ENCODE measurements at regions not wholly inside any gene's neighbourhood (a gene's known extent, or its start where the extent isn't known, plus 50 kb on each side); places are given as distances from the start of the nearest gene placed in this dataset.

DNA sequence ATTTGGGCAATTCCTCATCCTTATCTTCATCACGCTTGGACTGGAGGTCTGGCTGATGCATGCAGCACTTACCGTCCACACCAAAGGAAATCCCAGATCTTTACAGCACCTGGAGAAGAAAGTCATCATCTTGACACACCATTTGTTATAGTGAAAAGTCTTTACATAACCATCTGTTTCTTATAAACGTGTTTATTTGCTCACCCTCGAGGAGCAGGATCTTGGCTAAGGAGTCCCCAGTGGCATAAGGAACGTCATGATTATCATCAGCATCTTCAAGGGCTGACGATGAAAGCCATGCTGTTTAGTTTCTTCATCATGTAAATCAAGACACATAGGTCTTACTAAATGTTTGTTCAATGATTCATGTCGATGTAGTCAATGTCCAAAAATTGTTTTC, 248.8 kb upstream of the ELAC2 start:
- Mint-ChIP-seq H3K27me3 (ENCODE audit: low read depth, unreplicated experiment) (peaks cover 6% of the 10 kb centered on the region), H3K4me1 (ENCODE audit: low read depth, unreplicated experiment) (no peaks in the 10 kb centered on the region), H3K27ac (ENCODE audit: unreplicated experiment) (no peak overlapping the region), H3K36me3 (ENCODE audit: low read depth, unreplicated experiment) (peaks cover 2% of the 10 kb centered on the region), H3K9me3 (ENCODE audit: unreplicated experiment) (no peaks in the 10 kb centered on the region), H3K4me3 (ENCODE audit: unreplicated experiment) (no peak overlapping the region)
- Histone ChIP-seq H3K27ac (ENCODE audit: low read depth, low read length) (no peak overlapping the region), H3K4me1 (ENCODE audit: insufficient read depth, low read length) (no peaks in the 10 kb centered on the region), H3K27me3 (ENCODE audit: insufficient read depth, low read length) (no peaks in the 10 kb centered on the region), H3K4me2 (ENCODE audit: low read length) (no peak overlapping the region), H3K79me2 (ENCODE audit: insufficient read depth, low read length) (no peaks in the 10 kb centered on the region), H4K20me1 (ENCODE audit: insufficient read depth, low read length) (no peaks in the 10 kb centered on the region), H3K9ac (ENCODE audit: low read length) (no peak overlapping the region), H3K9me3 (ENCODE audit: insufficient read depth, low read depth, low read length) (no peaks in the 10 kb centered on the region), H3K4me3 (ENCODE audit: insufficient read depth, low read depth, low read length) (no peak overlapping the region), H2AFZ (ENCODE audit: low read depth, low read length) (no peak overlapping the region), H3K36me3 (ENCODE audit: insufficient read depth, low read length) (no peaks in the 10 kb centered on the region)
- no peak for TF ChIP-seq EZH2 (IDR thresholded peaks at IDR 0.05; ENCODE audit: insufficient read depth, low read length)
- TF ChIP-seq, protein P1, sequence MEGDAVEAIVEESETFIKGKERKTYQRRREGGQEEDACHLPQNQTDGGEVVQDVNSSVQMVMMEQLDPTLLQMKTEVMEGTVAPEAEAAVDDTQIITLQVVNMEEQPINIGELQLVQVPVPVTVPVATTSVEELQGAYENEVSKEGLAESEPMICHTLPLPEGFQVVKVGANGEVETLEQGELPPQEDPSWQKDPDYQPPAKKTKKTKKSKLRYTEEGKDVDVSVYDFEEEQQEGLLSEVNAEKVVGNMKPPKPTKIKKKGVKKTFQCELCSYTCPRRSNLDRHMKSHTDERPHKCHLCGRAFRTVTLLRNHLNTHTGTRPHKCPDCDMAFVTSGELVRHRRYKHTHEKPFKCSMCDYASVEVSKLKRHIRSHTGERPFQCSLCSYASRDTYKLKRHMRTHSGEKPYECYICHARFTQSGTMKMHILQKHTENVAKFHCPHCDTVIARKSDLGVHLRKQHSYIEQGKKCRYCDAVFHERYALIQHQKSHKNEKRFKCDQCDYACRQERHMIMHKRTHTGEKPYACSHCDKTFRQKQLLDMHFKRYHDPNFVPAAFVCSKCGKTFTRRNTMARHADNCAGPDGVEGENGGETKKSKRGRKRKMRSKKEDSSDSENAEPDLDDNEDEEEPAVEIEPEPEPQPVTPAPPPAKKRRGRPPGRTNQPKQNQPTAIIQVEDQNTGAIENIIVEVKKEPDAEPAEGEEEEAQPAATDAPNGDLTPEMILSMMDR (IDR thresholded peaks at IDR 0.05; ENCODE audit: insufficient read depth, low read depth, low read length), result no peak
- peak; percentile 63 for DNase-seq (ENCODE audit: low read depth)
- peak; percentile 34 for FAIRE-seq

DNA sequence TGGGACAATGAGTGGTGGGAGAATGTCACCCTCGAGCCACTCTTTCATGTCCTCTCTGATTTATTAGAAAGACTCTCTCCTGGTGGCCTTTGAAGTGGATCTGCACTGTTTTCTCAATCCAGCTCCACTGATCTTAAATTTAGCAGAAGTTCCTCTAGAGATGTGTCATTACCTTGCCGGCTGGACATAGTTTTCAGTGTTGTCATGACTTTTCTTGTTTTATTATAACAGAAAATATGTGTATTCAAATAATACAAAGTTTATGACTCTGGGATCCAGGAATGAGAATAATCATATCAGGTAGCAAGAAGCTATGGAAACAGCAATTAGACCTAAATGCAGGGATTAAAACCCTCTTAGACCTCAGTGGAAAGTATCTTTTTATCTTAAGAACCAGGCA, 247.5 kb upstream of the ELAC2 start:
- DNase-seq (ENCODE audit: low read depth), result no peak
- TF ChIP-seq EZH2 (IDR thresholded peaks at IDR 0.05; ENCODE audit: insufficient read depth, low read length), result no peak
- TF ChIP-seq, protein P1 (IDR thresholded peaks at IDR 0.05; ENCODE audit: insufficient read depth, low read depth, low read length), result no peak
- no peaks in the 10 kb centered on the region for H3K79me2 ChIP-seq (ENCODE audit: insufficient read depth, low read length)
- H3K4me1 Mint-ChIP-seq (ENCODE audit: low read depth, unreplicated experiment), result no peaks in the 10 kb centered on the region
- H3K27ac Mint-ChIP-seq (ENCODE audit: unreplicated experiment), result no peak overlapping the region
- no peak overlapping the region for H3K27ac ChIP-seq (ENCODE audit: low read depth, low read length)
- no peaks in the 10 kb centered on the region for H3K4me1 ChIP-seq (ENCODE audit: insufficient read depth, low read length)
- H3K27me3 Mint-ChIP-seq (ENCODE audit: low read depth, unreplicated experiment), result peaks cover 6% of the 10 kb centered on the region
- FAIRE-seq, result no peak
- peaks cover 2% of the 10 kb centered on the region for H3K36me3 Mint-ChIP-seq (ENCODE audit: low read depth, unreplicated experiment)
- no peaks in the 10 kb centered on the region for H3K27me3 ChIP-seq (ENCODE audit: insufficient read depth, low read length)
- H3K4me2 ChIP-seq (ENCODE audit: low read length), result no peak overlapping the region
- no peaks in the 10 kb centered on the region for H3K36me3 ChIP-seq (ENCODE audit: insufficient read depth, low read length)
- no peaks in the 10 kb centered on the region for H3K9me3 Mint-ChIP-seq (ENCODE audit: unreplicated experiment)
- H3K9ac ChIP-seq (ENCODE audit: low read length), result no peak overlapping the region
- H4K20me1 ChIP-seq (ENCODE audit: insufficient read depth, low read length), result no peaks in the 10 kb centered on the region
- no peak overlapping the region for H3K4me3 ChIP-seq (ENCODE audit: insufficient read depth, low read depth, low read length)
- H2AFZ ChIP-seq (ENCODE audit: low read depth, low read length), result no peak overlapping the region
- H3K9me3 ChIP-seq (ENCODE audit: insufficient read depth, low read depth, low read length), result no peaks in the 10 kb centered on the region
- H3K4me3 Mint-ChIP-seq (ENCODE audit: unreplicated experiment), result no peak overlapping the region

DNA sequence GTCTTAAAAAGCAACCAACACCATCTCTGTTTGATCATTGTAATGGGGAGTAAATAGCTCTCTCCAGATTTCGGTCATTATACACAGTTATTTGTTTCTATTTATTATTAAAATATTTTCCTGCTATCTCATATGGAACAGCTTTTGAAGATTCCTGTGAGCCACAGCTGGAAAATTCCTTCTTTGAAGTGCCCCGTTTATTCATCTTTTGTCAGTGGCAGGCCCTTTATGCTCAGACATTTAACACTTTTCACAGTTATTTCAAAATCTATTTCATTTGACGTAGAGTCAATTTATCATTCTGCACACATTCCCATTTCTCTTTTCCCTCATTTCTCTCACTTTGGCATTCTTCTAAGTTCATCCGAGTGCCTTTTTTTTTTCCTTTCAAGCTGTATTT, 245.9 kb upstream of the ELAC2 start:
- Histone ChIP-seq H3K4me2 (ENCODE audit: low read length) (no peak overlapping the region), H4K20me1 (ENCODE audit: insufficient read depth, low read length) (no peaks in the 10 kb centered on the region), H2AFZ (ENCODE audit: low read depth, low read length) (no peak overlapping the region), H3K4me3 (ENCODE audit: insufficient read depth, low read depth, low read length) (no peak overlapping the region), H3K36me3 (ENCODE audit: insufficient read depth, low read length) (no peaks in the 10 kb centered on the region), H3K9me3 (ENCODE audit: insufficient read depth, low read depth, low read length) (no peaks in the 10 kb centered on the region), H3K9ac (ENCODE audit: low read length) (no peak overlapping the region), H3K4me1 (ENCODE audit: insufficient read depth, low read length) (no peaks in the 10 kb centered on the region), H3K79me2 (ENCODE audit: insufficient read depth, low read length) (no peaks in the 10 kb centered on the region), H3K27me3 (ENCODE audit: insufficient read depth, low read length) (no peaks in the 10 kb centered on the region), H3K27ac (ENCODE audit: low read depth, low read length) (no peak overlapping the region)
- Mint-ChIP-seq H3K4me1 (ENCODE audit: low read depth, unreplicated experiment) (no peaks in the 10 kb centered on the region), H3K9me3 (ENCODE audit: unreplicated experiment) (peaks cover 2% of the 10 kb centered on the region), H3K36me3 (ENCODE audit: low read depth, unreplicated experiment) (peaks cover 2% of the 10 kb centered on the region), H3K27me3 (ENCODE audit: low read depth, unreplicated experiment) (peaks cover 4% of the 10 kb centered on the region), H3K27ac (ENCODE audit: unreplicated experiment) (no peak overlapping the region), H3K4me3 (ENCODE audit: unreplicated experiment) (no peak overlapping the region)
- no peak for DNase-seq (ENCODE audit: low read depth)
- no peak for TF ChIP-seq EZH2 (IDR thresholded peaks at IDR 0.05; ENCODE audit: insufficient read depth, low read length)
- TF ChIP-seq, protein P1 (IDR thresholded peaks at IDR 0.05; ENCODE audit: insufficient read depth, low read depth, low read length), result no peak
- no peak for FAIRE-seq

Measured in astrocyte (in vitro differentiated cells and primary cell).